ENCODE measurements at regions not wholly inside any gene's neighbourhood (a gene's known extent, or its start where the extent isn't known, plus 50 kb on each side); places are given as distances from the start of the nearest gene placed in this dataset.

DNA sequence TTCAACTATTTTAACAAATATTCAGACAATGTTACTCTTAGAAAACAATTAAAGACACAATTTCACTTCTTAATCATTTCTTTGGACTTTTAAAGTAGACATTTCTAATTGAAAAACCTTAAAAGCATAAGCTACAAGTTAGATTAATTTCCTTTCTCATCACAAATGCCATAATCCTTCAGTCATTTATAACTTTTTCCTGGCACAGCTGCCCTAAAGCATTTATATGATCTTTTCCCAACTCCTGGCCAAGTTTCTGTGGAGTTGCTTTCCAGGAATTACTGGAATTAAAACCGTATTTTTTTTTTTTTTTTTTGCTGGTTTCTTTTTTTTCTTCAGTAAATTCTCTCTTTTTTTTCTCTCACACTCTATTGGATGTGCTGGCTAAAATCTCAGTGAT, 615.9 kb downstream of the TBC1D4 start:
- ChIA-PET POLR2A (no interaction called here), CTCF (interaction anchor here (0.5 kb wide), 1 partner anchor 18 kb away, joined by 3 read pairs; no protein-coding TSS in a partner anchor)
- TF ChIP-seq, protein P1, sequence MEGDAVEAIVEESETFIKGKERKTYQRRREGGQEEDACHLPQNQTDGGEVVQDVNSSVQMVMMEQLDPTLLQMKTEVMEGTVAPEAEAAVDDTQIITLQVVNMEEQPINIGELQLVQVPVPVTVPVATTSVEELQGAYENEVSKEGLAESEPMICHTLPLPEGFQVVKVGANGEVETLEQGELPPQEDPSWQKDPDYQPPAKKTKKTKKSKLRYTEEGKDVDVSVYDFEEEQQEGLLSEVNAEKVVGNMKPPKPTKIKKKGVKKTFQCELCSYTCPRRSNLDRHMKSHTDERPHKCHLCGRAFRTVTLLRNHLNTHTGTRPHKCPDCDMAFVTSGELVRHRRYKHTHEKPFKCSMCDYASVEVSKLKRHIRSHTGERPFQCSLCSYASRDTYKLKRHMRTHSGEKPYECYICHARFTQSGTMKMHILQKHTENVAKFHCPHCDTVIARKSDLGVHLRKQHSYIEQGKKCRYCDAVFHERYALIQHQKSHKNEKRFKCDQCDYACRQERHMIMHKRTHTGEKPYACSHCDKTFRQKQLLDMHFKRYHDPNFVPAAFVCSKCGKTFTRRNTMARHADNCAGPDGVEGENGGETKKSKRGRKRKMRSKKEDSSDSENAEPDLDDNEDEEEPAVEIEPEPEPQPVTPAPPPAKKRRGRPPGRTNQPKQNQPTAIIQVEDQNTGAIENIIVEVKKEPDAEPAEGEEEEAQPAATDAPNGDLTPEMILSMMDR (IDR thresholded peaks at IDR 0.05; ENCODE audit: control extremely low read depth, extremely low read depth, low read depth, missing control alignments): no peak
- no peak for DNase-seq (ENCODE audit: extremely low spot score)

- CTCF ChIA-PET: interaction anchor here (0.5 kb wide), 1 partner anchor 18 kb away, joined by 3 read pairs; no protein-coding TSS in a partner anchor
- DNase-seq (ENCODE audit: extremely low spot score): no peak
- POLR2A ChIA-PET: no interaction called here
- TF ChIP-seq, protein P1 (IDR thresholded peaks at IDR 0.05; ENCODE audit: control extremely low read depth, extremely low read depth, low read depth, missing control alignments): no peak
Measured at GRCh38 chr13:74865656-74866055, 616.3 kb downstream of the TBC1D4 start.

DNA sequence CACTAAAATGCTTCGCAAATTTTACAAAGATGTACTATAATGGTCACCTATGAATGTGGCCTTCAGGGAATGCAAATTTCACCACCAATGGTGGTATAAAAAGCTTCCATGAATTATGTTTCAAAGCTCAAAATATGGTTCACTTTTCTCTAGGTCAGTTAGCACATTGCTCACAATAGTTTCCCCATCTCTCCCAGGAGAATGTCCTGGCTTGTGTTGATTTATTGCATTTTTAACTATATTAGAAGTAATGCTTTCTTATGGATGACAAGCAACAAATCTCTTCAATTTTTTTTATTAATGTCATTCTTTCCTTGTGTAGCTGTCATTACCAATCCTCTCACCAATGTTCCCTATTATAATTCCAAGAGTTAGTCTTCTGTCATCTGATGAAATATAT, 621.2 kb downstream of the TBC1D4 start:
- DNase-seq (ENCODE audit: extremely low spot score): no peak
- ChIA-PET CTCF (no interaction called here), POLR2A (no interaction called here)
- TF ChIP-seq, protein P1 (IDR thresholded peaks at IDR 0.05; ENCODE audit: control extremely low read depth, extremely low read depth, low read depth, missing control alignments): no peak

DNA sequence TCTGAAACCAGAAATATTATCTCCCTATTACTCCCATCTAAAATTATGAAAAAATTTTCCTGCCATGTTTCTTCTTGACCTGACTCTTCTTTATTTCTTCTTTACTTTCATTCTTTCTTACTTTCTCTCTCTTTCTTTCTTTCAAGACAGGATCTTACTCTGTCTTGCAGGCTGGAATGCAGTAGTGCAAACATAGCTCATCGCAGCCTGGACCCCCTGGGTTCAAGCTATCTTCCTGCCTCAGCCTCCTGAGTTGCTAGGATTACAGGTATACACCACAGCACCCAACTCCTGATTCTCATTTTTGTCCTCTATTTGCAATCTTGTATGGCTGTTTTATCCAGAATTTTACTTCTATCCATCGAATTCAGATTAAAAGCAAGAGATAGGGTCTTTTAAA, 631.1 kb downstream of the TBC1D4 start:
- POLR2A ChIA-PET: no interaction called here

GRCh38 chr13:74847966-74848365, 634.0 kb downstream of the TBC1D4 start:
- TF ChIP-seq, protein P1 (IDR thresholded peaks at IDR 0.05; ENCODE audit: control extremely low read depth, extremely low read depth, low read depth, missing control alignments): no peak
- CTCF ChIA-PET: interaction anchor here (1.0 kb wide), 1 partner anchor 18 kb away, joined by 3 read pairs; no protein-coding TSS in a partner anchor
- POLR2A ChIA-PET: no interaction called here
- DNase-seq (ENCODE audit: extremely low spot score): no peak

More for the DNA sequence above, 631.1 kb downstream of the TBC1D4 start:
- TF ChIP-seq, protein P1 (IDR thresholded peaks at IDR 0.05; ENCODE audit: control extremely low read depth, extremely low read depth, low read depth, missing control alignments): no peak
- CTCF ChIA-PET: no interaction called here
- DNase-seq (ENCODE audit: extremely low spot score): no peak

DNA sequence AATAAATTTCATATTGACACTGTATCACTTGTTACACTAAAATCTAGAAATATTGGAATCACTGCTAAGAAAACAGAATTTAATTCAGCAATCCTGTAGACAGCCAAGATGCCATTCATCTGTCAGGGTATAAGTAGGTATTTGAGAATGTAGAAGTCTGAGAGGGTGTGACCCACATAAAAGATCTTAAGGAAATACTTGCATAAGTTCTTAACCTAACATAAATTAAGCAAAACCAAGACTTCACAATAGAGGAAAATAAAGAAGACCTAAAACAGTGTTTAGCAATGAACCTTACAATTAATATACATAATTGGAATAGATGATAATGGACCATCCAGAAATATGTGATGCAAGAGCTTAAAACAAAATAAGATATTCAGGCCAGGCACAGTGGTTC, 636.2 kb downstream of the TBC1D4 start:
- ChIA-PET POLR2A (no interaction called here), CTCF (no interaction called here)
- TF ChIP-seq, protein P1 (IDR thresholded peaks at IDR 0.05; ENCODE audit: control extremely low read depth, extremely low read depth, low read depth, missing control alignments): no peak
- no peak for DNase-seq (ENCODE audit: extremely low spot score)

- no peak for DNase-seq (ENCODE audit: extremely low spot score)
- CTCF ChIA-PET: no interaction called here
- POLR2A ChIA-PET: no interaction called here
- TF ChIP-seq, protein P1 (IDR thresholded peaks at IDR 0.05; ENCODE audit: control extremely low read depth, extremely low read depth, low read depth, missing control alignments): no peak
Measured at GRCh38 chr13:74841651-74842050, 640.3 kb downstream of the TBC1D4 start.

All from GM10248 (cell line).